ENCODE measurements at regions not wholly inside any gene's neighbourhood (a gene's known extent, or its start where the extent isn't known, plus 50 kb on each side); places are given as distances from the start of the nearest gene placed in this dataset.

- H3K4me3 ChIP-seq (replicated peaks in 1 of 2; ENCODE audit: low read depth in 1 of 2, low read length in 2 of 2) = no peak overlapping the region
- intact Hi-C loops (cut with micrococcal nuclease) = loop anchor here (5.0 kb wide), 1 partner anchor 304 kb away; no protein-coding TSS in a partner anchor
- H3K9me2 ChIP-seq (ENCODE audit: insufficient read depth) = no peaks in the 10 kb centered on the region
- H3K4me1 ChIP-seq (ENCODE audit: control insufficient read depth in 1 of 2, insufficient read depth in 2 of 2, low read length in 2 of 2) = peaks cover 27 to 31% of the 10 kb centered on the region in 2 experiments
- no peaks in the 10 kb centered on the region for H3K79me2 ChIP-seq (ENCODE audit: insufficient read depth, low read length)
- RAD21 ChIA-PET (ENCODE audit: low non-redundant PET in 1 of 2, low total read pairs in 2 of 2, uncharacterized antibody in 2 of 2, unreplicated experiment in 2 of 2) = no interaction called here
- ATAC-seq (no peak), DNase-seq (ENCODE audit: low read depth, low spot score) (no peak)
- H2AFZ ChIP-seq (ENCODE audit: low read depth, low read length, poor library complexity, severe bottlenecking) = no peak overlapping the region
- H3K27ac ChIP-seq (ENCODE audit: low read depth, low read length) = no peak overlapping the region
- no peaks in the 10 kb centered on the region for H3K36me3 ChIP-seq (ENCODE audit: control insufficient read depth in 1 of 2, insufficient read depth in 2 of 2, low read length in 2 of 2)
- CTCF ChIA-PET = no interaction called here
- no peak for TF ChIP-seq YY1 (IDR thresholded peaks at IDR 0.05; ENCODE audit: extremely low read depth, insufficient replicate concordance, low read depth, low read length)
- H3K9me3 ChIP-seq (ENCODE audit: control insufficient read depth in 1 of 2, insufficient read depth in 1 of 2, low read depth in 1 of 2, low read length in 2 of 2) = no peaks in the 10 kb centered on the region
- H3K4me2 ChIP-seq (ENCODE audit: low read length) = peak overlapping the region; percentile 60; the same call in 1 of the 2 replicates
- H3K27me3 ChIP-seq (ENCODE audit: insufficient read depth, low read length) = peaks cover 52% of the 10 kb centered on the region
- no peaks in the 10 kb centered on the region for H4K20me1 ChIP-seq (ENCODE audit: insufficient read depth)
- POLR2A ChIA-PET = no interaction called here
- BruUV-seq (replicated peaks) = no TSS peak
- H3K9ac ChIP-seq (ENCODE audit: low read length) = no peak overlapping the region
Measured at GRCh38 chr5:74328221-74328630, 312.3 kb downstream of the ENC1 start.

GRCh38 chr5:74327339-74327685 lies 313.2 kb downstream of the ENC1 start:
- H3K4me2 ChIP-seq (ENCODE audit: low read length) = peak overlapping the region; percentile 60
- H3K79me2 ChIP-seq (ENCODE audit: insufficient read depth, low read length) = no peaks in the 10 kb centered on the region
- no peaks in the 10 kb centered on the region for H3K36me3 ChIP-seq (ENCODE audit: control insufficient read depth in 1 of 2, insufficient read depth in 2 of 2, low read length in 2 of 2)
- no peaks in the 10 kb centered on the region for H3K9me2 ChIP-seq (ENCODE audit: insufficient read depth)
- TF ChIP-seq MAX (IDR thresholded peaks at IDR 0.05) (no peak), FOSL1 (IDR thresholded peaks at IDR 0.05; ENCODE audit: low read depth) (no peak), EGR1 (IDR thresholded peaks at IDR 0.05; ENCODE audit: low read depth) (no peak), ZFX (IDR thresholded peaks at IDR 0.05) (no peak), CEBPB (IDR thresholded peaks at IDR 0.05; ENCODE audit: low read depth) (no peak), YY1 (IDR thresholded peaks at IDR 0.05; ENCODE audit: extremely low read depth, insufficient replicate concordance, low read depth, low read length) (no peak), SRF (IDR thresholded peaks at IDR 0.05; ENCODE audit: low read depth) (no peak), CBX3 (IDR thresholded peaks at IDR 0.05; ENCODE audit: low read depth) (no peak)
- TF ChIP-seq, protein P1, sequence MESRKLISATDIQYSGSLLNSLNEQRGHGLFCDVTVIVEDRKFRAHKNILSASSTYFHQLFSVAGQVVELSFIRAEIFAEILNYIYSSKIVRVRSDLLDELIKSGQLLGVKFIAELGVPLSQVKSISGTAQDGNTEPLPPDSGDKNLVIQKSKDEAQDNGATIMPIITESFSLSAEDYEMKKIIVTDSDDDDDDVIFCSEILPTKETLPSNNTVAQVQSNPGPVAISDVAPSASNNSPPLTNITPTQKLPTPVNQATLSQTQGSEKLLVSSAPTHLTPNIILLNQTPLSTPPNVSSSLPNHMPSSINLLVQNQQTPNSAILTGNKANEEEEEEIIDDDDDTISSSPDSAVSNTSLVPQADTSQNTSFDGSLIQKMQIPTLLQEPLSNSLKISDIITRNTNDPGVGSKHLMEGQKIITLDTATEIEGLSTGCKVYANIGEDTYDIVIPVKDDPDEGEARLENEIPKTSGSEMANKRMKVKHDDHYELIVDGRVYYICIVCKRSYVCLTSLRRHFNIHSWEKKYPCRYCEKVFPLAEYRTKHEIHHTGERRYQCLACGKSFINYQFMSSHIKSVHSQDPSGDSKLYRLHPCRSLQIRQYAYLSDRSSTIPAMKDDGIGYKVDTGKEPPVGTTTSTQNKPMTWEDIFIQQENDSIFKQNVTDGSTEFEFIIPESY (IDR thresholded peaks at IDR 0.05; ENCODE audit: extremely low read depth, insufficient replicate concordance, low read length) = no peak
- no peaks in the 10 kb centered on the region for H3K9me3 ChIP-seq (ENCODE audit: control insufficient read depth in 1 of 2, insufficient read depth in 1 of 2, low read depth in 1 of 2, low read length in 2 of 2)
- H2AFZ ChIP-seq (ENCODE audit: low read depth, low read length, poor library complexity, severe bottlenecking) = no peak overlapping the region
- ChIA-PET RAD21 (ENCODE audit: low non-redundant PET in 1 of 2, low total read pairs in 2 of 2, uncharacterized antibody in 2 of 2, unreplicated experiment in 2 of 2) (no interaction called here), CTCF (no interaction called here), POLR2A (no interaction called here)
- intact Hi-C loops (cut with micrococcal nuclease) = loop anchor here (5.0 kb wide), 1 partner anchor 305 kb away; no protein-coding TSS in a partner anchor
- H3K9ac ChIP-seq (ENCODE audit: low read length) = no peak overlapping the region
- ATAC-seq (no peak), DNase-seq (ENCODE audit: low read depth, low spot score) (no peak)
- BruUV-seq (replicated peaks) = no TSS peak
- H3K4me1 ChIP-seq (ENCODE audit: control insufficient read depth in 1 of 2, insufficient read depth in 2 of 2, low read length in 2 of 2) = peaks cover 27 to 31% of the 10 kb centered on the region in 2 experiments
- H4K20me1 ChIP-seq (ENCODE audit: insufficient read depth) = no peaks in the 10 kb centered on the region
- H3K4me3 ChIP-seq (replicated peaks in 1 of 2; ENCODE audit: low read depth in 1 of 2, low read length in 2 of 2) = 0 out of 4 replicates have a peak overlapping the region, but pooled peaks of 1 of the 2 experiments have one; percentile 8
- H3K27ac ChIP-seq (ENCODE audit: low read depth, low read length) = no peak overlapping the region; the same call in 1 of the 2 replicates
- peaks cover 52% of the 10 kb centered on the region for H3K27me3 ChIP-seq (ENCODE audit: insufficient read depth, low read length)
